Transverse colon (tissue), 4 donors: ENCODE measurements at regions not wholly inside any gene's neighbourhood (a gene's known extent, or its start where the extent isn't known, plus 50 kb on each side); places are given as distances from the start of the nearest gene placed in this dataset.

Experiments
- DNase-seq: peaks from one replicate; pipeline ENCODE4 v3.0.0-alpha.2; 2019
- H3K27ac ChIP-seq, 4 donors: fragments of 200-600 bp; sonication (generic); 2 replicates each; pipeline ENCODE4 v1.5.1; 2016 to 2018; ENCODE audit warnings: inconsistent platforms in 4 of 4
- H3K27me3 ChIP-seq: fragments of 200-600 bp; sonication (generic); 2 replicates; pipeline ENCODE4 v1.5.1; 2017; ENCODE audit warnings: inconsistent platforms
- H3K36me3 ChIP-seq, 4 donors: fragments of 200-600 bp; sonication (generic); 2 replicates each; pipeline ENCODE4 v1.5.1; 2017 to 2019; ENCODE audit warnings: inconsistent platforms in 4 of 4
- H3K4me1 ChIP-seq, 4 donors: fragments of 200-600 bp; sonication (generic); 2 replicates each; pipeline ENCODE4 v1.5.1; 2017 to 2020; ENCODE audit warnings: inconsistent platforms in 4 of 4
- H3K4me3 ChIP-seq, 4 donors: fragments of 200-600 bp; sonication (generic); 1 replicate in 1 of 4; 2 replicates in 3 of 4; pipeline versions ENCODE4 v1.5.1 to v1.6.1; 2017 to 2019; ENCODE audit warnings: inconsistent platforms in 4 of 4
- H3K9me3 ChIP-seq, 2 donors: fragments of 200-600 bp; sonication (generic); 2 replicates each; pipeline ENCODE4 v1.5.1; 2017 to 2019; ENCODE audit warnings: inconsistent platforms in 2 of 2
- EP300 ChIP-seq: sonication (generic); formaldehyde crosslinking; IDR thresholded peaks from one replicate; pipeline ENCODE4 v1.6.1; 2017; ENCODE audit warnings: antibody characterized with exemption, low read depth
- POLR2A ChIP-seq: fragments of 450-650 bp; IDR thresholded peaks from one replicate; pipeline ENCODE4 v1.6.1; 2016; ENCODE audit warnings: antibody characterized with exemption, mild to moderate bottlenecking, moderate library complexity
- POLR2AphosphoS5 ChIP-seq, 3 donors: sonication (generic); formaldehyde crosslinking; IDR thresholded peaks; one replicate each; pipeline ENCODE4 v1.6.1; 2016; ENCODE audit warnings: antibody characterized with exemption in 3 of 3
- WGBS, 2 donors: methylation state at CpG; one replicate each; pipeline ENCODE4 v1.1.5; 2018; ENCODE audit warnings: low coverage in 1 of 2; 5-methylcytosine and 5-hydroxymethylcytosine counted together
- in situ Hi-C, 4 donors: fragments of 200-750 bp; cut with MboI; loops; one replicate each; pipeline versions ENCODE4 v1.15.0 to v1.15.1; 2017; ENCODE audit warnings: low sequenced_read_pairs in 3 of 4, low pct_ligation_motif_present in 1 of 4, low pct_unique_long_range_greater_than_20kb in 1 of 4
- intact Hi-C: fragments of 100-400 bp; cut with DNase I; formaldehyde crosslinking; loops from one replicate; pipeline ENCODE4 v1.15.1; 2023; ENCODE audit warnings: low total_unique reads
- TF ChIP-seq, protein P1 (sequence below), 5 experiments: fragments of 200-600 bp in 3 of 5; fragments of 450-650 bp in 2 of 5; sonication (generic) in 3 of 5; IDR thresholded peaks; 1 replicate in 2 of 5; 2 replicates in 3 of 5; pipeline ENCODE4 v1.5.1; 2016 to 2017; ENCODE audit warnings: antibody characterized with exemption in 5 of 5, inconsistent platforms in 3 of 5, mild to moderate bottlenecking in 2 of 5, moderate library complexity in 1 of 5

DNA sequence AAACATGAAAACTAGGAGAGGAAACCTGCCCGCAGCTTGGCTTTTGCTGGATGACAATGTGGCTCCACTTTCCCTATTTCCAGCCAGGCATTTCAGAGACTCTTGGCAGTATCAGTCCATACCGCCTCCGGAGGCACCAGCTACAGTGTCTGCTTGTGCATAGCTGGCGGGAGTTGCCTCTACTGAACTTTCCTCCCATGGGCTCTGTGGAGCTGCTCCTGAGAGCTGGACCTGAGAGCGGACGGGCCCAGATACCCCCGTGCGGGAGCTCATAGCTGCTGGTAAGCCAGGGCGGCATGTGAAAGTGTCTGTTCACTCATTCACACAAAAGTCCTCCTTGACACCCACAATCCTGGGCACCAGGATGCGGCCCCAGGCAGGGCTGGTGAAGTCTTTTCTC is 130.3 kb upstream of the PMEPA1 start:
- no peak for DNase-seq
- intact Hi-C loops (no loop called here), in situ Hi-C loops (no loop called here)
- Histone ChIP-seq H3K27me3 (no peaks in the 10 kb centered on the region), H3K4me1 (peaks cover 0 to 6% (median 0%) of the 10 kb centered on the region in 4 donors), H3K9me3 (no peaks in the 10 kb centered on the region), H3K4me3 (no peak overlapping the region), H3K27ac (no peak overlapping the region), H3K36me3 (no peaks in the 10 kb centered on the region)
- 89% methylated on average over 10 of the region's 10 CpGs; no CpG with 5 or more reads in 1 of the 2 donors for WGBS, 2 donors
- no peak for TF ChIP-seq EP300
- TF ChIP-seq, protein P1, sequence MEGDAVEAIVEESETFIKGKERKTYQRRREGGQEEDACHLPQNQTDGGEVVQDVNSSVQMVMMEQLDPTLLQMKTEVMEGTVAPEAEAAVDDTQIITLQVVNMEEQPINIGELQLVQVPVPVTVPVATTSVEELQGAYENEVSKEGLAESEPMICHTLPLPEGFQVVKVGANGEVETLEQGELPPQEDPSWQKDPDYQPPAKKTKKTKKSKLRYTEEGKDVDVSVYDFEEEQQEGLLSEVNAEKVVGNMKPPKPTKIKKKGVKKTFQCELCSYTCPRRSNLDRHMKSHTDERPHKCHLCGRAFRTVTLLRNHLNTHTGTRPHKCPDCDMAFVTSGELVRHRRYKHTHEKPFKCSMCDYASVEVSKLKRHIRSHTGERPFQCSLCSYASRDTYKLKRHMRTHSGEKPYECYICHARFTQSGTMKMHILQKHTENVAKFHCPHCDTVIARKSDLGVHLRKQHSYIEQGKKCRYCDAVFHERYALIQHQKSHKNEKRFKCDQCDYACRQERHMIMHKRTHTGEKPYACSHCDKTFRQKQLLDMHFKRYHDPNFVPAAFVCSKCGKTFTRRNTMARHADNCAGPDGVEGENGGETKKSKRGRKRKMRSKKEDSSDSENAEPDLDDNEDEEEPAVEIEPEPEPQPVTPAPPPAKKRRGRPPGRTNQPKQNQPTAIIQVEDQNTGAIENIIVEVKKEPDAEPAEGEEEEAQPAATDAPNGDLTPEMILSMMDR (IDR thresholded peaks at IDR 0.05): no peak
- no peak for TF ChIP-seq POLR2AphosphoS5 (IDR thresholded peaks at IDR 0.05)
- no peak for TF ChIP-seq POLR2A

GRCh38 chr20:57838670-57839151 is 128.9 kb upstream of the PMEPA1 start:
- no peak for DNase-seq
- 17 to 79% methylated on average over 1 to 17 of the region's 18 CpGs for WGBS, 2 donors
- no peak overlapping the region for H3K4me3 ChIP-seq
- TF ChIP-seq EP300 (no peak), POLR2AphosphoS5 (IDR thresholded peaks at IDR 0.05) (no peak), POLR2A (no peak)
- TF ChIP-seq, protein P1 (IDR thresholded peaks at IDR 0.05): no peak
- H3K27me3 ChIP-seq: no peaks in the 10 kb centered on the region
- in situ Hi-C loops: no loop called here
- intact Hi-C loops: no loop called here
- H3K36me3 ChIP-seq: no peaks in the 10 kb centered on the region
- peaks cover 0 to 6% (median 0%) of the 10 kb centered on the region in 4 donors for H3K4me1 ChIP-seq
- no peaks in the 10 kb centered on the region for H3K9me3 ChIP-seq
- H3K27ac ChIP-seq: no peak overlapping the region

DNA sequence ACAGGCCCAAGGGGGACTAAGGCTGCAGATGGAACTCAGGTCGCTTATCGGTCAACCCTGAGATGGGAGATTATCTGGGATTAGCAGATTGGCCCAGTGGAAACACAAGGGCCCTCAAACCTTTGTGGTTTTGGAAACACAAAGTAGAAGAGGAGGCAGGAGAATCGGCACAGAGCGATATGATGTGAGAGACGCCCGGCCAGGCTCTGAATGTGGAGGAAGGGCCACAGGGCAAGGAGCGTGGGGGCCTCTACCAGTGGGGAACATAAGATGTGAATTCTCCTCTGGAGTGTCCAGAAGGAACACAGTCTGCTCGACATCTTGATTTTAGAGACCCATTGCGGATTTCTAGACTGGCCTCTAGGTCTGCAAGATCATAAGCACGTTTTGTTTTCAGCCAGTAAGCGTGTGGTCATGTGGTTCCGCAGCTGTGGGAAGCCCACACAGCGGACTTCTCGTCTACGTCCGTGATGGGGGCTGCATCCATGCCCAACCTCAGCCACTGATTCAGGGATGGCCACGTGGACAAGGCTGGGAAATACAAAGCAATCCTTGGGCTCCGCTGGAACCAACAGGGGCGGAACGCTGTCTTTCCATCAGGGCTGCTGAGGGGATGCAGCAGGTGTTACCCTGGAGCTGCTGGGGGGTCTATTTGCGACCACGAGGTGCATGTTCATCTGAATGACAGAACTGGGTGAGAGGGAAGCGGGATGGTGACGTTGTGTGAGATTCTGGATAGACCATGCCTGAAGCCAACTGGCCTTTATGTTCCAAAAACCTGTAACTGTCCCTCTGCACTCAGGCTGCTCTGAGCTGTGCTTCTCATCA is 127.6 kb upstream of the PMEPA1 start:
- in situ Hi-C loops: no loop called here
- Histone ChIP-seq H3K9me3 (no peaks in the 10 kb centered on the region), H3K27me3 (no peaks in the 10 kb centered on the region), H3K36me3 (no peaks in the 10 kb centered on the region), H3K27ac (no peak overlapping the region), H3K4me1 (peaks cover 0 to 6% (median 0%) of the 10 kb centered on the region in 4 donors), H3K4me3 (no peak overlapping the region)
- no peak for DNase-seq
- WGBS, 2 donors: 69 to 86% methylated on average over 3 to 24 of the region's 24 CpGs
- TF ChIP-seq POLR2AphosphoS5 (IDR thresholded peaks at IDR 0.05) (no peak), EP300 (no peak)
- TF ChIP-seq, protein P1 (IDR thresholded peaks at IDR 0.05): no peak
- intact Hi-C loops: no loop called here

DNA sequence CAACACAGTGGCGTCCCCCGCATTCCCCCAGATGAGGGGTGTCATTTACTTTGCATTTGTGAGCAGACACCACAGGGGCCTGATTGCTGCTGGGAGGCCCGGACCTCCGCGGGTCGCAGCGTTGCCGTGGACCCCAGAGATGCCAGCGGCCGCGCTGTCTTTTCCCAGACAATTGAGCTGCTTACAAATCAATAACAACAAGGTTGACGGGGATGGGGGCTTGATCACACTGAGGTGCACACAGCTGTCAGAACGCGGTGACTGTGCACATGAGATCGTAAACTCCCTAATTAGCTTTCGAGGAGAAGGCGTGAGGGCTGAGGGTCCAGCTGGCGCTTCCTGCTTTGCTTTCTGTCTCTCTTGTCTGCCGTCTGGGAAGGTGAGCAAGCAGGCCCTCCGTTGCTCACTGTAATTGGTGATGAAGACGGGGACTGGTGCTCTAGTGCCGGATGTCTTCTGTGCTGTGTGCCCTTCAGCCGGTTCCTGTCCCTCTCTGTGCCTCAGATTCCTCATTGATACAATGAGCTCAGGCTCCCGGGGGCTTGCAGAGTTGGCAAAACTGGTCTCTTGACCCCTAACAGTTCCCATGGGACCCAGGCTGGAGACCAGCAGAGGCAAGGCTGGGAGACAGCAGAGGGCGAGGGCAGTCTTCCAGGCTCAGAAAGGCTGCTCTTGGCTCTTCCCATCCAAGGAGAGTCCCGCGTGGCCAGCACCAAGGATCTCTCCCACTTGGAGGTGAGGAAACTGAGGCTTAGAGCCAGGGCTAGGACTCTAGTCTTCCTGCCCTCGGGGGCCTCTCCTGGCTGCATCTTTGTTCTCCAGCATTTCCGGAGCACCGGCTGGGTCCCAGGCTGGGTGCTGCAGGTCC is 126.0 kb upstream of the PMEPA1 start:
- no peak overlapping the region for H3K4me3 ChIP-seq
- in situ Hi-C loops (no loop called here), intact Hi-C loops (no loop called here)
- WGBS, 2 donors: 82 to 100% methylated on average over 2 to 30 of the region's 30 CpGs
- no peak overlapping the region for H3K27ac ChIP-seq
- H3K9me3 ChIP-seq: no peaks in the 10 kb centered on the region
- no peaks in the 10 kb centered on the region for H3K27me3 ChIP-seq
- H3K36me3 ChIP-seq: no peaks in the 10 kb centered on the region
- TF ChIP-seq, protein P1 (IDR thresholded peaks at IDR 0.05): no peak
- TF ChIP-seq EP300 (no peak), POLR2A (no peak), POLR2AphosphoS5 (IDR thresholded peaks at IDR 0.05) (no peak)
- peaks cover 0 to 6% (median 0%) of the 10 kb centered on the region in 4 donors for H3K4me1 ChIP-seq
- DNase-seq: no peak
